Stimulated activated CD8-positive, alpha-beta memory T cell treated with anti-CD3 and anti-CD28 coated beads, Interleukin-15, amount 100 ng/mL, for 4 hours (primary cell): ENCODE measurements at regions not wholly inside any gene's neighbourhood (a gene's known extent, or its start where the extent isn't known, plus 50 kb on each side); places are given as distances from the start of the nearest gene placed in this dataset.
"Not testable (repeated sequence)": the region's sequence is repeated elsewhere in the genome, so short reads cannot be mapped to it uniquely, and the experiment has no call there.

Experiments
- DNase-seq, 2 donors: peaks; one replicate each; pipeline ENCODE4 v3.0.0-alpha.2; 2020; ENCODE audit warnings: low read depth in 2 of 2

- DNase-seq = no peak
Measured at GRCh38 chr13:50274181-50274580, 258.9 kb downstream of the KCNRG start.

- no peak for DNase-seq
Measured at GRCh38 chr13:50275392-50276063, 260.3 kb downstream of the KCNRG start.

GRCh38 chr13:50276550-50276949 lies 261.3 kb downstream of the KCNRG start:
- no peak for DNase-seq

GRCh38 chr13:50277127-50277526 lies 261.9 kb downstream of the KCNRG start:
- DNase-seq = no peak

GRCh38 chr13:50277906-50278305 lies 262.7 kb downstream of the KCNRG start:
- DNase-seq = no peak

- no peak for DNase-seq
Measured at GRCh38 chr13:50280441-50280937, 265.2 kb downstream of the KCNRG start.

GRCh38 chr13:50282016-50282415 lies 266.8 kb downstream of the KCNRG start:
- no peak for DNase-seq

GRCh38 chr13:50283017-50283416 lies 267.8 kb downstream of the KCNRG start:
- DNase-seq = no peak

GRCh38 chr13:50284540-50284939 lies 269.3 kb downstream of the KCNRG start:
- DNase-seq = no peak

GRCh38 chr13:50285283-50285682 lies 270.0 kb downstream of the KCNRG start:
- DNase-seq = no peak

- DNase-seq = no peak
Measured at GRCh38 chr13:50286324-50286723, 271.1 kb downstream of the KCNRG start.

- no peak for DNase-seq
Measured at GRCh38 chr13:50290186-50290585, 274.9 kb downstream of the KCNRG start.

GRCh38 chr13:50291611-50292010 lies 276.4 kb downstream of the KCNRG start:
- DNase-seq = no peak

- no peak for DNase-seq
Measured at GRCh38 chr13:50292081-50292480, 276.8 kb downstream of the KCNRG start.

- DNase-seq = not testable (repeated sequence)
Measured at GRCh38 chr13:50294425-50294824, 279.2 kb downstream of the KCNRG start.

GRCh38 chr13:50299546-50300249 lies 284.5 kb downstream of the KCNRG start:
- no peak for DNase-seq

GRCh38 chr13:50303963-50304721 lies 288.9 kb downstream of the KCNRG start:
- DNase-seq = no peak

- DNase-seq = no peak
Measured at GRCh38 chr13:50306156-50306555, 290.9 kb downstream of the KCNRG start.

- DNase-seq = no peak
Measured at GRCh38 chr13:50309318-50309717, 294.1 kb downstream of the KCNRG start.

- DNase-seq = no peak
Measured at GRCh38 chr13:50309882-50310594, 294.8 kb downstream of the KCNRG start.

- no peak for DNase-seq
Measured at GRCh38 chr13:50310734-50311133, 295.5 kb downstream of the KCNRG start.

GRCh38 chr13:50318887-50319286 lies 303.6 kb downstream of the KCNRG start:
- DNase-seq = no peak
